Activated CD8-positive, alpha-beta memory T cell treated with anti-CD3 and anti-CD28 coated beads, Interleukin-2, amount 50 U/mL, for 1 hour (primary cell): ENCODE measurements at regions not wholly inside any gene's neighbourhood (a gene's known extent, or its start where the extent isn't known, plus 50 kb on each side); places are given as distances from the start of the nearest gene placed in this dataset.

ENCODE experiments used
- DNase-seq: peaks from one replicate; pipeline ENCODE4 v3.0.0-alpha.2; 2020; ENCODE audit errors: extremely low read depth

GRCh38 chr4:182137343-182137742 is 105.9 kb upstream of the TENM3 start:
- no peak for DNase-seq

GRCh38 chr4:182139491-182139890 is 103.7 kb upstream of the TENM3 start:
- DNase-seq = no peak

GRCh38 chr4:182140547-182140946 is 102.7 kb upstream of the TENM3 start:
- DNase-seq = no peak

GRCh38 chr4:182141061-182141460 is 102.1 kb upstream of the TENM3 start:
- DNase-seq = no peak

DNA sequence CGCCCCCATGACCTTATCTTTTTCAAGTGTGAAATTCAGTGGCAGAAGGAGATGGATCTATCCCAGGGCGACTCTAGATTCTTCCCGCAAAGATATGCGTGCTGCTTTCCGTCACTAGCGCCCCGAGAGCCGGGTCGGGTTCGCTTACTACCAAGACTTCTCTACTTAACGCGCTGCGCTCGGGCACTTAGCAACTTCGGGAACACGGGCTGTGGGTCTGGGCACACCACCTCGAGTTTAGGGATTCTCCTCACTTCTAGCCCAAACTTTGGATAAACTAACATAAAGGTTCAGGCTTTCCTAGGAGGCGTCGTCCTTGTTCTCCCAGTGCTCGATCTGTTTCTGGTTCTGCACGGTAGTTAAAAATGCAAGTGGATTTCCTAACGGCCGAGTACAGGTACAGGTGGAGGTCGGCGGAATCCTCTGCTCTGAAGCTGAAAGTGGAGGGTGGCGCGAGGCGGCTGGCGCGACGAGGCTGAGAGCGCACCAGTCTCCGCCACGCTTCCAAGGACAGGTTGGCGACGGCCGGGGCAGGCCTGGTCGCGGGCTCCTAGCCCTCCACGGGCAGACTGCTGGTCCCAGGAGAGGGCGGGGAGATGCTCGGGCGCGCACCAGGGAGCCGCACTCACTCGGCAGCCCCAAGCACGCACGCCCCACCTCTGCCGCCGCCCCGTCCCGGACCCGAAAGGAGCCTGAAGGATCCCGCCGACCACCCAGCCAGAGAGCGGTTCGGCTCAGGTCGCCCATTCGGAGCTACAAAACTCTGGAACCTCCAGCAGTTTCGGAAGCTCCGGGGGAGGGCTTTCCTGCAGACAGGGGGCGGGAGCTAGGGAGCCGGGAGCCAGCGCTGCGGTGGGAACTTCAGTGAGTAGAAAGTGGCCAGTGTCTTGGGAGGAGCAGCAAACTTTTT is 100.8 kb upstream of the TENM3 start:
- no peak for DNase-seq

GRCh38 chr4:182143086-182143821 is 99.9 kb upstream of the TENM3 start:
- no peak for DNase-seq

DNA sequence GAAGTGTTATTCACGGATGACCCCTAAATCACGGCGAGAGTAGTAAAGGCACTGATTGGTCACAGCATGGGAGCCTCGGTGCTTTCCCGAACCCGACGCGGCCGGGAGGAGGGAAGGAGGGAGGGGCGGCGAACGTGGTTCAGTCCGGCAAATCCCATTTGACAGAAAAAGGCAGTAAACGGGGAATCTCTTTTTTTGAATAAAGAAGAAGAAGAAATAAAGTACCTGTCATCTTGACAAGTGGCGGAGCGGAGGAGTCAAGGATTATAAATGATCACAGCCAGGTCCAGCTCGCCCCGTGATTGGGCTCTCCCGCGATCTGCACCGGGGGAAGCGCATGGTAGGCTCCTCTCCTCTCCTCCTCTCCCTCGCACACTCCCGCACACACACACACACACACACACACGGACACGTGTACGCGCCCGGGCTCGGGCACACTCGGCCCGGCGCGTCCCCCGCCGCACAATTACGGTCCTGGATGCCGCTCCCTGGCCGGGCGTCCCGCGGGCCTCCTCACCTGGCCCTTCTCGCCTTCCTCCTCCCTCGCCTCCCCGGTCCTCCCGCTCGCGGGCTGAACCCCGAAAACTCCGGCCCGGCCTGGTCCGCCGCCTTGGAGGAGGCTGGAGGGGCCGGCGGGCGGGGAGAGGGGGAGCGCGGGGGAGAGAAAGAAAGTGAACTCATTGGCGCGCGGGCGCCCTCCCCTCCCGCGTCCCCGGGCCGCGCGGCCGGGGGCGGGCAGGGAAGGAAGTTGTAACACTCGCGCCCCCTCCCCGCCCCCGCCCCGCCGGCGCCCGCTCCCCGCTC is 99.2 kb upstream of the TENM3 start:
- no peak for DNase-seq

DNA sequence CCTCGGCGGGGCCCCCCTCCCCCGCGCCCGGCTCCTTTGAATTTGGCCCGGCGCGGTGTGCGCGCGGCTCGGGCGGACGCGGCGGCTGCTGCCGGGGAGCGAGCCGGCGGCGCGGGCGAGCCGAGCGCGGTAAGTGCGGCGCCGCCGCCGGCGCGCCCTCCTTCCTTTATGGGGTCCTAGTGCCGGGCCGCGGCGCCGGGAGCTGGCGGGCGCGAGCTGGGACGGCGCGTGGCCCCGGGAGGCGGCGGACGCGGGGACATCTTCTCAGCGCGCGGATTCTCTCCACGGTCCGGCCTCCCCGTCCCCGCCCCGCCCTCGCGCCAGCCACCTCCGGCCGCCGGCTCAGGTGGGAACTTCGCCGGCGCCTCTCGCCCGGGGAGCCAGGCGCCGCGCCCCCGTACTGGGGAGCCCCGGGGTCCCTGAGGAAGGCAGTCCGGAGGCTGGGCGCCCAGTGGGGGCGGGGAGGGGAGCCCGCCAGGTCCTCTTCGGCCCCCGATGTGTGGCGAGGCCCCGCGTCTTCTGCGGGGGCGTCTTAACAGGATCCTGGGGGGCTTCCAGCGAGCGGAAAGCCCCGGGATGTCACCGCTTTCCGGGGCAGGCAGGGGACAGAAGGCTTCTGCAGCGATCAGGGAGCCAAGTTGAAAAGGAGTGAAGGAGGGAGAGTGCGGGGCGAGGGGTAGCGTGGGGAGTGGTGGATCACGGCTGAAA is 98.4 kb upstream of the TENM3 start:
- no peak for DNase-seq

DNA sequence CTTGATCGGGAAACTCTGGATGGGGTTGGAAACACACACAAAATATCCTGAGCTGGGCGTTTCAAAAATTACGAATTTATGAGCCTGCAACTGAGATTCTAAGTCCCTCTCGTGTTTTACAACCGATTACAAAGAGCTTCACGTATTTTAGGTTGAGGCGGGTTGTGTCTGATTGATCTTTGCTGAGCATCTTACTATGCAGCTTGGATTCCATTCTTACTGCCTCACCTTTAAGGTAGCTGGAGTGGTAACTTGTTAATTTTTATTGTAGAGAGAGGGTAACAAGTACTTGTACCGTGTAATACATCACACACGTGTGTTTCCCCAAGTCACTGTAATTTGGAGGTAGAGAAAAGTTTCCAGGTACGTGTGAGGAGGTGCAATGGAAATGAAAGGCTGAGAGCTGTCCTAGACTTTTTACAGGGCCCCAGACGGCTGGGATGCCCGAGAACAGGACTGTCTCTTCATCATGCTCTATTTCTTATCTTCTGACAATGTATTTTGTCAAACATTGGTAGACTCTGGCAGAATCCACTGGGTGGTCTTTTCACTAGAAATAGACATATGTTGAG is 97.8 kb upstream of the TENM3 start:
- no peak for DNase-seq

- DNase-seq = no peak
Measured at GRCh38 chr4:182147391-182147790, 95.8 kb upstream of the TENM3 start.

DNA sequence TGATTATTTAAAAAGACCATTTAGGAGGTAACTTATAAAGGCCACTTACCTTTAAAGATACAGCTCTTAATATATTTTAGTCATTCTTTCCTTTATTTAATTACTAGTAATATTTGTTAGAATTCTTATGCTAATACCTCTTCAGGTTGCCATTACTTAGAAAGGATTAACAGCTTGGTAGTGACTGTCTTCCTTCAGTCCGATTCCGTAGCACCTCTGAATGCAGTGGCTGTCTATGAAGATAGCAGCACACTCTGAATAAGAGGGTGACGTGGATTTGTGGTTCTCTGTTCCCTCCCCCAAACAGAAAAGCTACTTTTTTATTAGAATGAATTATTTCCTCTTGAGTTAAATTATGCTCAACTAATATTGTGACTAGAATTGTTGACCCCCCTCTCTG is 92.6 kb upstream of the TENM3 start:
- DNase-seq = no peak

- DNase-seq = no peak
Measured at GRCh38 chr4:182155806-182156205, 87.4 kb upstream of the TENM3 start.

GRCh38 chr4:182163180-182163579 is 80.0 kb upstream of the TENM3 start:
- no peak for DNase-seq

DNA sequence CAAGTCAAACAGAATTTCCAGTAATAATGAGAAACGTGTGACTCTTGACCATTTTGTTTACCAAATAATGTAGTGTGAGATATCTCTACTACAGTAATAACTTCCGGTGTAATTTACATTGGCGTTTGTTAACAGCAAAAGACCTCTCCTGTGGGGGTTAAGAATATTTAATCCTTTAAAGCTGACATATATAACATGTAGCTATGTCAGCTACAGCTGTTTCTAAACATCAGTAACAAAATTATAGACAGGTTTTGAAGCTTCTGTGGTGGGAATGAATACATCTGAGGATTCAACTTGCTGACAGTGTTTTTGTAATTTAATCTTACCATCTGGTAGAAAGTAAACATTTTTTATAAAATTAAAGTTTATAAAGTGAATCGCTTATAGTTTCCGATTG is 73.6 kb upstream of the TENM3 start:
- no peak for DNase-seq

GRCh38 chr4:182169987-182170386 is 73.2 kb upstream of the TENM3 start:
- DNase-seq = no peak

DNA sequence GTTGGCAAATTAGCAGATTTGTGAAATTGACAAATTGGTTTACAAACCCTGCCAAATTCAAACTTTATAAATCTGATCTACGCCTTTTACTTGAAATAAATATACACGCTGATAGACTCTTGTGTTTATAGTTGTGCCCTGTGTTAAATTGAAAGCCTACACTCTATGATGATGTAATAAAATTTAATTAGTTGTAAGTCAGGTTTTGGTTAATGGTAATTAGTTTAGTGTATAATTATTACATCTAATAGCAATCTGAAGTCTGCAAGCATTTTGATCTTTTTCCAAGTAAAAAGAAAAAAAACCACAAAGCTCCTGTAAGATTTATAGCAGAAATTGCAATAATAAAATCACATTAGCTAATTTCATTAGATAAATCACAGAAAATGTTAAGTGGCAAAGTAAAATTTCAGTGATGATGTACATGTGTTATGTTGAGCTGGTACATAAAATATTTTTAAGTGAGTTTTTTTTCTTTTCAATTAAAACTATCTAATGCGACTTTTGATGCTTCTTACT is 72.7 kb upstream of the TENM3 start:
- DNase-seq = no peak

DNA sequence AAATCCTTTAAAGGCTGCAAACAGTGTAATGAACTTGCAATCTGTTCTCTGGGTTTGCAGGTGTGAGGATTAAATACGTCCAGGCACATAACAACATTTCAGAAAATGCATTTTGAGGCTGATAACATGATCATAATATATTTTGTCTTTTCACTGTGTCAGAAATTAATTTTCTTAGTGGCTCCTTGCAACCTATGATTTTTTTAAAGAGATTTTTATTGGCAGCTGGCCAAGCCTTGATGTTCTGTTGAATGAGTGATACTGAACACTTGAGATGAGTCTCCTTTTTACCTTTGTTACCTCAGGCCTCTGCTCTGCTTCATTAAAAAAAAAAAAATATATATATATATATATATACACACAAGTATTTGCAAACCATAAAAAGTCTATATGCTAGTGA is 68.2 kb upstream of the TENM3 start:
- no peak for DNase-seq

DNA sequence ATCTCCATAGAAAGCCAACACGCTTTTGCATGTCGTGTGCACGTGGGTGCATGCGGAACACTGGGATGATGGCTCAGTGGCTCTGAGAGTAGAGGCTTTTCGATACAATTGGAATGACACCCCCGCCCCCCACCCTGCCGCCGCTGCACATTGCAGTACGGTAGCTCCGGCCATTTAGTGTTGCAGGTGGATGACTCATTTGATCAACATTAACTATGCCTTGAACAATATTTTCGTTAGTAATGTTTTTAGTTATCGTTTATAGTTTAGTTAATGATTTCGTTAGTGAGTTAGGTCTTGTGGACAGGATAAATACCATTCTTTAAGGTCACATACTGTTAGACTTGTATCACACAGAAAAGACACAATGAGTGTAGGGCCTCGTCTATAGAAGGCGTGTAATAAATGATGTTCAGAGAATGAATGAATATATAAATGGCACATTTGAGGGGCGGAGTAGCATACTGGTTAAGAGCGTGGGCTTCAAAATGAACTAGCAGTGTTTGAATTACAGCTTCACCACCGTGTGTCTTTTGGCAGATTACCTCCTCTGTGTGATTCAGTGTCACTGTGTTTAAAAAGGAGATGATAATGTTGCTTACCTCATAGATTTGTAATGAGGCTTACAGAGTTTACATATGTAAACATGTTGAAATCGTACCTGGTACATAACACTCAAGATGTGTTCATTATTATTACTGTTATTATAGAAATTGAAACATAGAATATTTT is 67.2 kb upstream of the TENM3 start:
- no peak for DNase-seq

DNA sequence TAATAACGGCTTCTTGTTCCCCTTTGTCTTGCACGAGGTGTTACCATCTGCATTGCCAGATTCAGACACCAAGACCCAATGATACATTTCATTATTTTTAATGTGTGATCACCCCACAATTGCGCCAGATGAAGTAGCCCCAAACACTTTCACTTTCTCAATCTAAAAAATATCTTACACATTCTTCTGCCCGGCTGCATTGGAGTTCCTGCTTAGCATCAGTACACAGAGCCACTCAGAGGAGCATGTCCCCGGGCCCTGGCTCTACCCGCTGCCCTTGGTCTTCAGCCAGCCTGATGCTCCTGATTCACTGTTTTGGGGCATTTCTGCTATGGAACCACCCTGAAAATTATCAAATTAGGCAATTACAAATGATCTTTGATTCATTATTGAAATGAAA is 66.0 kb upstream of the TENM3 start:
- no peak for DNase-seq

GRCh38 chr4:182179105-182179504 is 64.1 kb upstream of the TENM3 start:
- DNase-seq = no peak
